ENCODE measurements at regions not wholly inside any gene's neighbourhood (a gene's known extent, or its start where the extent isn't known, plus 50 kb on each side); places are given as distances from the start of the nearest gene placed in this dataset.

DNA sequence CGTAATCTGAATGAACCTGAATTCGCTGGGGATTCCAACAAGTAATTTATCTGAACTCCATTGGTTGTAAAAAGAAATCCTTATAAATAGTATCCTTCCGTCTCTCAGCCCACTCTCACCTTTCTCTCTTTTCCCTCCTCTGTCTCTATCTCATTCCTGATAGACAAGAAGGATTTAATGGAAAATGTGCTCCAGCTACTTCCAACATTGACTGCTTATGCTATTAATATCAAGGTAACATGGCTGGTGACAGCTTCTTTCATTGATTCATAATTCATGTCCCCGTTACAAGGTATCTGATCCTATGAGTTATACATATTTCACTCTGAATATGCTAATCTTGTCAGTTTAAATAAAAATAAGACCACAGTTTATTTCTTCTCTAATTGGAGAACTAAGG, 326.8 kb downstream of the RASEF start:
- no peak for TF ChIP-seq ZFX (IDR thresholded peaks at IDR 0.05)
- TF ChIP-seq, protein P1, sequence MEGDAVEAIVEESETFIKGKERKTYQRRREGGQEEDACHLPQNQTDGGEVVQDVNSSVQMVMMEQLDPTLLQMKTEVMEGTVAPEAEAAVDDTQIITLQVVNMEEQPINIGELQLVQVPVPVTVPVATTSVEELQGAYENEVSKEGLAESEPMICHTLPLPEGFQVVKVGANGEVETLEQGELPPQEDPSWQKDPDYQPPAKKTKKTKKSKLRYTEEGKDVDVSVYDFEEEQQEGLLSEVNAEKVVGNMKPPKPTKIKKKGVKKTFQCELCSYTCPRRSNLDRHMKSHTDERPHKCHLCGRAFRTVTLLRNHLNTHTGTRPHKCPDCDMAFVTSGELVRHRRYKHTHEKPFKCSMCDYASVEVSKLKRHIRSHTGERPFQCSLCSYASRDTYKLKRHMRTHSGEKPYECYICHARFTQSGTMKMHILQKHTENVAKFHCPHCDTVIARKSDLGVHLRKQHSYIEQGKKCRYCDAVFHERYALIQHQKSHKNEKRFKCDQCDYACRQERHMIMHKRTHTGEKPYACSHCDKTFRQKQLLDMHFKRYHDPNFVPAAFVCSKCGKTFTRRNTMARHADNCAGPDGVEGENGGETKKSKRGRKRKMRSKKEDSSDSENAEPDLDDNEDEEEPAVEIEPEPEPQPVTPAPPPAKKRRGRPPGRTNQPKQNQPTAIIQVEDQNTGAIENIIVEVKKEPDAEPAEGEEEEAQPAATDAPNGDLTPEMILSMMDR (conservative IDR thresholded peaks at IDR 0.05), result no peak
